NB4 (cell line): ENCODE measurements at regions not wholly inside any gene's neighbourhood (a gene's known extent, or its start where the extent isn't known, plus 50 kb on each side); places are given as distances from the start of the nearest gene placed in this dataset.

Experiments
- DNase-seq: peaks from one replicate; pipeline ENCODE4 v3.0.0; 2010; ENCODE audit warnings: low read depth
- H3K4me3 ChIP-seq: one replicate; pipeline ENCODE4 v1.5.1; 2011; ENCODE audit warnings: mild to moderate bottlenecking, low read depth, low read length, moderate library complexity
- CTCF ChIP-seq: IDR thresholded peaks from one replicate; pipeline ENCODE4 v1.5.1; 2012; ENCODE audit warnings: low read depth, low read length
- MAX ChIP-seq: IDR thresholded peaks from 2 replicates; pipeline ENCODE4 v1.6.1; 2011; ENCODE audit warnings: low read depth, low read length
- MYC ChIP-seq: IDR thresholded peaks from 2 replicates; pipeline ENCODE4 v1.6.1; 2011; ENCODE audit warnings: low read depth, low read length
- POLR2A ChIP-seq: IDR thresholded peaks from 2 replicates; pipeline ENCODE4 v1.6.1; 2011; ENCODE audit warnings: mild to moderate bottlenecking; ENCODE audit not compliant: insufficient read length; ENCODE audit errors: extremely low read depth

GRCh38 chr1:58072450-58072849, 474.1 kb downstream of the OMA1 start:
- no peak for TF ChIP-seq CTCF
- no peak for TF ChIP-seq MAX
- TF ChIP-seq POLR2A, result no peak
- no peak for TF ChIP-seq MYC
- no peak overlapping the region for H3K4me3 ChIP-seq
- no peak for DNase-seq

GRCh38 chr1:58067082-58067481, 479.4 kb downstream of the OMA1 start:
- TF ChIP-seq MYC (no peak), MAX (no peak), POLR2A (no peak), CTCF (no peak)
- no peak overlapping the region for H3K4me3 ChIP-seq
- no peak for DNase-seq

GRCh38 chr1:58065520-58065919, 481.0 kb downstream of the OMA1 start:
- no peak overlapping the region for H3K4me3 ChIP-seq
- no peak for TF ChIP-seq POLR2A
- no peak for TF ChIP-seq CTCF
- TF ChIP-seq MAX, result no peak
- no peak for TF ChIP-seq MYC
- DNase-seq, result no peak

GRCh38 chr1:58064166-58064565, 482.4 kb downstream of the OMA1 start:
- DNase-seq, result no peak
- TF ChIP-seq MYC, result no peak
- TF ChIP-seq POLR2A, result no peak
- no peak for TF ChIP-seq CTCF
- no peak for TF ChIP-seq MAX
- H3K4me3 ChIP-seq, result no peak overlapping the region

- no peak overlapping the region for H3K4me3 ChIP-seq
- TF ChIP-seq MAX, result no peak
- TF ChIP-seq MYC, result no peak
- TF ChIP-seq POLR2A, result no peak
- no peak for TF ChIP-seq CTCF
- no peak for DNase-seq
Measured at GRCh38 chr1:58063095-58063494, 483.4 kb downstream of the OMA1 start.

- TF ChIP-seq CTCF (no peak), POLR2A (no peak), MYC (no peak), MAX (no peak)
- no peak for DNase-seq
- H3K4me3 ChIP-seq, result no peak overlapping the region
Measured at GRCh38 chr1:58062635-58063034, 483.9 kb downstream of the OMA1 start.
